ENCODE measurements at regions not wholly inside any gene's neighbourhood (a gene's known extent, or its start where the extent isn't known, plus 50 kb on each side); places are given as distances from the start of the nearest gene placed in this dataset.

- TF ChIP-seq EZH2 (optimal IDR thresholded peaks at IDR 0.05; ENCODE audit: low read depth, low read length) (no peak), CTCF (IDR thresholded peaks at IDR 0.05; ENCODE audit: low read length) (no peak), EZH2phosphoT487 (IDR thresholded peaks at IDR 0.05; ENCODE audit: low read length) (no peak)
Observed at GRCh38 chr5:102678267-102679058, 76.6 kb upstream of the PAM start.

All from MM.1S (cell line).